ENCODE measurements at regions not wholly inside any gene's neighbourhood (a gene's known extent, or its start where the extent isn't known, plus 50 kb on each side); places are given as distances from the start of the nearest gene placed in this dataset.
"Not testable (repeated sequence)": the region's sequence is repeated elsewhere in the genome, so short reads cannot be mapped to it uniquely, and the experiment has no call there.

DNA sequence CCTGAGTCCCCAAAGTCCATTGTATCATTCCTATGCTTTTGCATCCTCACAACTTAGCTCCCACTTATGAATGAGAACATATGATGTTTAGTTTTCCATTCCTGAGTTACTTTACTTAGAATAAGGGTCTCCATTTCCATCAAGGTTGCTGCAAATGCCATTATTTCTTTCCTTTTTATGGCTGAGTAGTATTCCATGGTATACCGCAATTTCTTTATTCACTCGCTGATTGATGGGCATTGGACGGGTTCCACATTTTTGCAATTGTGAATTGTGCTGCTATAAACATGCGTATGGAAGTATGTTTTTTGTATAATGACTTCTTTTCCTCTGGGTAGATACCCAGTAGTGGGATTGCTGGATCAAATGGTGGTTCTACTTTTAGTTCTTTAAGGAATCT, 69.7 kb downstream of the RPL22L1 start:
- not testable (repeated sequence) for TF ChIP-seq POLR2A (conservative IDR thresholded peaks at IDR 0.05); FOXJ3 (CRISPR knock-in tag; IDR thresholded peaks at IDR 0.05); NFIC (IDR thresholded peaks at IDR 0.05); ATF3 (IDR thresholded peaks at IDR 0.05); ATF3 (CRISPR knock-in tag; conservative IDR thresholded peaks at IDR 0.05); NR2C2 (CRISPR knock-in tag; IDR thresholded peaks at IDR 0.05); NR2C2 (tag; IDR thresholded peaks at IDR 0.05); CBX5 (IDR thresholded peaks at IDR 0.05; ENCODE audit: borderline replicate concordance, low read depth)
- TF ChIP-seq, protein P1, sequence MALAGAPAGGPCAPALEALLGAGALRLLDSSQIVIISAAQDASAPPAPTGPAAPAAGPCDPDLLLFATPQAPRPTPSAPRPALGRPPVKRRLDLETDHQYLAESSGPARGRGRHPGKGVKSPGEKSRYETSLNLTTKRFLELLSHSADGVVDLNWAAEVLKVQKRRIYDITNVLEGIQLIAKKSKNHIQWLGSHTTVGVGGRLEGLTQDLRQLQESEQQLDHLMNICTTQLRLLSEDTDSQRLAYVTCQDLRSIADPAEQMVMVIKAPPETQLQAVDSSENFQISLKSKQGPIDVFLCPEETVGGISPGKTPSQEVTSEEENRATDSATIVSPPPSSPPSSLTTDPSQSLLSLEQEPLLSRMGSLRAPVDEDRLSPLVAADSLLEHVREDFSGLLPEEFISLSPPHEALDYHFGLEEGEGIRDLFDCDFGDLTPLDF (CRISPR knock-in tag; IDR thresholded peaks at IDR 0.05): not testable (repeated sequence)
- TF ChIP-seq, protein P2, sequence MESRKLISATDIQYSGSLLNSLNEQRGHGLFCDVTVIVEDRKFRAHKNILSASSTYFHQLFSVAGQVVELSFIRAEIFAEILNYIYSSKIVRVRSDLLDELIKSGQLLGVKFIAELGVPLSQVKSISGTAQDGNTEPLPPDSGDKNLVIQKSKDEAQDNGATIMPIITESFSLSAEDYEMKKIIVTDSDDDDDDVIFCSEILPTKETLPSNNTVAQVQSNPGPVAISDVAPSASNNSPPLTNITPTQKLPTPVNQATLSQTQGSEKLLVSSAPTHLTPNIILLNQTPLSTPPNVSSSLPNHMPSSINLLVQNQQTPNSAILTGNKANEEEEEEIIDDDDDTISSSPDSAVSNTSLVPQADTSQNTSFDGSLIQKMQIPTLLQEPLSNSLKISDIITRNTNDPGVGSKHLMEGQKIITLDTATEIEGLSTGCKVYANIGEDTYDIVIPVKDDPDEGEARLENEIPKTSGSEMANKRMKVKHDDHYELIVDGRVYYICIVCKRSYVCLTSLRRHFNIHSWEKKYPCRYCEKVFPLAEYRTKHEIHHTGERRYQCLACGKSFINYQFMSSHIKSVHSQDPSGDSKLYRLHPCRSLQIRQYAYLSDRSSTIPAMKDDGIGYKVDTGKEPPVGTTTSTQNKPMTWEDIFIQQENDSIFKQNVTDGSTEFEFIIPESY (CRISPR knock-in tag; IDR thresholded peaks at IDR 0.05): not testable (repeated sequence)

All from K562 (cell line).